HEK293 (cell line): ENCODE measurements at regions not wholly inside any gene's neighbourhood (a gene's known extent, or its start where the extent isn't known, plus 50 kb on each side); places are given as distances from the start of the nearest gene placed in this dataset.

ENCODE experiments used
- CTCF ChIA-PET: fragments of 350-600 bp; formaldehyde crosslinking; extraction: SDS; loops from one replicate; lab custom pipeline; 2021; ENCODE audit warnings: antibody characterized with exemption; lab: Yijun Ruan, JAX
- POLR2A ChIA-PET: fragments of 300-600 bp; formaldehyde crosslinking; extraction: SDS; loops from one replicate; lab custom pipeline; 2020; ENCODE audit warnings: antibody characterized with exemption, inconsistent platforms; lab: Yijun Ruan, JAX
- H3K27ac ChIP-seq: fragments of 200-500 bp; sonication (Bioruptor generic); 2 replicates; pipeline ENCODE4 v1.5.1; 2014; ENCODE audit warnings: low read depth, low read length, control low read depth, inconsistent platforms; ENCODE audit errors: extremely low read depth
- H3K36me3 ChIP-seq, 2 experiments: fragments of 200-500 bp in 1 of 2; sonication (Bioruptor generic) in 1 of 2; 1 replicate in 1 of 2; 2 replicates in 1 of 2; pipeline ENCODE4 v1.5.1; 2014 to 2017; ENCODE audit warnings: inconsistent platforms in 2 of 2, low read length in 2 of 2; ENCODE audit not compliant: control insufficient read depth in 2 of 2, insufficient read depth in 1 of 2
- H3K4me1 ChIP-seq: fragments of 200-500 bp; sonication (Bioruptor generic); 2 replicates; pipeline ENCODE4 v1.5.1; 2014; ENCODE audit warnings: mild to moderate bottlenecking, low read length, inconsistent platforms; ENCODE audit not compliant: control insufficient read depth, insufficient read depth
- H3K4me3 ChIP-seq: 2 replicates; pipeline ENCODE4 v1.5.1; 2011; ENCODE audit warnings: low read depth, mild to moderate bottlenecking, control low read depth, low read length, moderate library complexity
- H3K9me3 ChIP-seq: fragments of 200-500 bp; sonication (Bioruptor generic); 2 replicates; pipeline ENCODE4 v1.5.1; 2014; ENCODE audit warnings: low read depth, low read length, inconsistent platforms; ENCODE audit not compliant: control insufficient read depth, insufficient read depth
- GFI1B ChIP-seq: fragments of 450-650 bp; formaldehyde crosslinking; IDR thresholded peaks from 2 replicates; pipeline ENCODE4 v1.5.1; 2016; ENCODE audit warnings: missing biosample characterization, missing genetic modification characterization
- MZF1 ChIP-seq: fragments of 450-650 bp; formaldehyde crosslinking; IDR thresholded peaks from 2 replicates; pipeline ENCODE4 v1.5.1; 2017; ENCODE audit warnings: missing biosample characterization, missing genetic modification characterization, borderline replicate concordance
- PRDM2 ChIP-seq: fragments of 450-650 bp; formaldehyde crosslinking; IDR thresholded peaks from 2 replicates; pipeline ENCODE4 v1.5.1; 2016; ENCODE audit warnings: missing biosample characterization, missing genetic modification characterization, borderline replicate concordance
- WT1 ChIP-seq: fragments of 450-650 bp; formaldehyde crosslinking; IDR thresholded peaks from 2 replicates; pipeline ENCODE4 v1.5.1; 2016; ENCODE audit warnings: missing biosample characterization, missing genetic modification characterization
- ZFP69B ChIP-seq: fragments of 450-650 bp; formaldehyde crosslinking; IDR thresholded peaks from 2 replicates; pipeline ENCODE4 v1.5.1; 2016; ENCODE audit warnings: missing biosample characterization, missing genetic modification characterization
- ZNF18 ChIP-seq: fragments of 450-650 bp; formaldehyde crosslinking; IDR thresholded peaks from 2 replicates; pipeline ENCODE4 v1.5.1; 2016; ENCODE audit warnings: missing biosample characterization, missing genetic modification characterization
- ZNF211 ChIP-seq: fragments of 450-650 bp; formaldehyde crosslinking; IDR thresholded peaks from 2 replicates; pipeline ENCODE4 v1.5.1; 2016; ENCODE audit warnings: low read depth, missing biosample characterization, missing genetic modification characterization
- ZNF248 ChIP-seq: fragments of 450-650 bp; formaldehyde crosslinking; IDR thresholded peaks from 2 replicates; pipeline ENCODE4 v1.5.1; 2017; ENCODE audit warnings: missing biosample characterization, missing genetic modification characterization
- ZNF266 ChIP-seq: fragments of 450-650 bp; formaldehyde crosslinking; IDR thresholded peaks from 2 replicates; pipeline ENCODE4 v1.5.1; 2016; ENCODE audit warnings: missing biosample characterization, missing genetic modification characterization, low read depth
- ZNF324 ChIP-seq: fragments of 450-650 bp; formaldehyde crosslinking; IDR thresholded peaks from 2 replicates; pipeline ENCODE4 v1.5.1; 2016; ENCODE audit warnings: missing biosample characterization, missing genetic modification characterization
- ZNF488 ChIP-seq: fragments of 450-650 bp; formaldehyde crosslinking; IDR thresholded peaks from 2 replicates; pipeline ENCODE4 v1.5.1; 2016; ENCODE audit warnings: missing biosample characterization, missing genetic modification characterization
- ZNF600 ChIP-seq: fragments of 450-650 bp; formaldehyde crosslinking; IDR thresholded peaks from 2 replicates; pipeline ENCODE4 v1.5.1; 2016; ENCODE audit warnings: missing biosample characterization, missing genetic modification characterization
- ZNF610 ChIP-seq: fragments of 450-650 bp; formaldehyde crosslinking; IDR thresholded peaks from 2 replicates; pipeline ENCODE4 v1.5.1; 2016; ENCODE audit warnings: missing biosample characterization, missing genetic modification characterization, borderline replicate concordance
- ZNF623 ChIP-seq: fragments of 450-650 bp; formaldehyde crosslinking; IDR thresholded peaks from 2 replicates; pipeline ENCODE4 v1.5.1; 2016; ENCODE audit warnings: missing biosample characterization, missing genetic modification characterization
- ZSCAN4 ChIP-seq: fragments of 450-650 bp; formaldehyde crosslinking; IDR thresholded peaks from 2 replicates; pipeline ENCODE4 v1.5.1; 2017; ENCODE audit warnings: missing biosample characterization, missing genetic modification characterization

- H3K36me3 ChIP-seq: no peaks in the 10 kb centered on the region
- H3K9me3 ChIP-seq: no peaks in the 10 kb centered on the region
- TF ChIP-seq ZNF610 (tag by site-specific recombination) (no peak), ZFP69B (tag by site-specific recombination) (no peak), ZNF18 (tag by site-specific recombination) (no peak)
- TF ChIP-seq, all 188 proteins: peak for 0
- H3K4me3 ChIP-seq: no peak overlapping the region
- H3K27ac ChIP-seq: no peak overlapping the region
- no peaks in the 10 kb centered on the region for H3K4me1 ChIP-seq
- ChIA-PET CTCF (interaction anchor here (0.6 to 1.0 kb wide), 4 partner anchors 30 to 1574 kb away, joined by 3 to 4 read pairs (median 3); no protein-coding TSS in a partner anchor), POLR2A (no interaction called here)
Observed at GRCh38 chr1:239527051-239527693, 140.8 kb downstream of the CHRM3 start.

- CTCF ChIA-PET: interaction anchor here (0.6 kb wide), 1 partner anchor 309 kb away, joined by 3 read pairs; no protein-coding TSS in a partner anchor
- Histone ChIP-seq H3K9me3 (no peaks in the 10 kb centered on the region), H3K36me3 (no peaks in the 10 kb centered on the region), H3K4me1 (peaks cover 10% of the 10 kb centered on the region; the same call in 1 of the 2 replicates), H3K27ac (no peak overlapping the region), H3K4me3 (no peak overlapping the region)
- POLR2A ChIA-PET: no interaction called here
- TF ChIP-seq ZNF600 (tag by site-specific recombination) (no peak), PRDM2 (tag by site-specific recombination) (no peak), MZF1 (no peak), ZNF324 (no peak), ZSCAN4 (no peak), GFI1B (tag by site-specific recombination) (no peak), ZNF266 (no peak), ZNF488 (tag by site-specific recombination) (no peak), WT1 (tag by site-specific recombination) (no peak), ZNF211 (no peak), ZNF623 (no peak), ZNF248 (tag by site-specific recombination) (no peak)
Observed at GRCh38 chr1:239536165-239536849, 149.9 kb downstream of the CHRM3 start.
